Upper lobe of left lung (tissue), 4 donors: ENCODE measurements at regions not wholly inside any gene's neighbourhood (a gene's known extent, or its start where the extent isn't known, plus 50 kb on each side); places are given as distances from the start of the nearest gene placed in this dataset.

ENCODE experiments used
- CTCF ChIP-seq, 6 experiments: fragments of 450-650 bp in 4 of 6; fragments of 200-600 bp in 2 of 6; sonication (generic) in 2 of 6; IDR thresholded peaks; one replicate each; pipeline ENCODE4 v1.5.1; 2016 to 2019; ENCODE audit warnings: antibody characterized with exemption in 6 of 6
- EP300 ChIP-seq, 4 donors: sonication (generic); formaldehyde crosslinking; IDR thresholded peaks; one replicate each; pipeline ENCODE4 v1.5.1; 2017; ENCODE audit warnings: antibody characterized with exemption in 4 of 4, control low read depth in 2 of 4

GRCh38 chr5:175593794-175594193 lies 64.1 kb upstream of the HRH2 start:
- TF ChIP-seq EP300 (IDR thresholded peaks at IDR 0.05) (no peak), CTCF (IDR thresholded peaks at IDR 0.05) (no peak)
